ENCODE measurements at regions not wholly inside any gene's neighbourhood (a gene's known extent, or its start where the extent isn't known, plus 50 kb on each side); places are given as distances from the start of the nearest gene placed in this dataset.
"Not testable (repeated sequence)": the region's sequence is repeated elsewhere in the genome, so short reads cannot be mapped to it uniquely, and the experiment has no call there.

DNA sequence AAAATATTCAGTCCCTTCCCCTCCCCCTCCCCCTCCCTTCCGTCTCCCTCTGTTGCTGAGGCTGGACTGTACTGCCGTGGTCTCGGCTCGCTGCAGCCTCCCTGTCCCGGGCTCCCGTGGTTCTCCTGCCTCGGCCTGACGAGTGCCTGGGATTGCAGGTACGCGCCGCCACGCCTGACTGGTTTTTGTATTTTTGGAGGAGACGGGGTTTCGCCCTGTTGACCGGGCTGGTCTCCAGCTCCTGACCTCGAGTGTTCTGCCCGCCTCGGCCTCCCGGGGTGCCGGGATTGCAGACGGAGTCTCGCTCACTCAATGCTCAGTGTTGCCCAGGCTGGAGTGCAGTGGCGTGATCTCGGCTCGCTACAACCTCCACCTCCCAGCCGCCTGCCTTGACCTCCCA, 135.5 kb upstream of the PROKR2 start:
- not testable (repeated sequence) for DNase-seq

DNA sequence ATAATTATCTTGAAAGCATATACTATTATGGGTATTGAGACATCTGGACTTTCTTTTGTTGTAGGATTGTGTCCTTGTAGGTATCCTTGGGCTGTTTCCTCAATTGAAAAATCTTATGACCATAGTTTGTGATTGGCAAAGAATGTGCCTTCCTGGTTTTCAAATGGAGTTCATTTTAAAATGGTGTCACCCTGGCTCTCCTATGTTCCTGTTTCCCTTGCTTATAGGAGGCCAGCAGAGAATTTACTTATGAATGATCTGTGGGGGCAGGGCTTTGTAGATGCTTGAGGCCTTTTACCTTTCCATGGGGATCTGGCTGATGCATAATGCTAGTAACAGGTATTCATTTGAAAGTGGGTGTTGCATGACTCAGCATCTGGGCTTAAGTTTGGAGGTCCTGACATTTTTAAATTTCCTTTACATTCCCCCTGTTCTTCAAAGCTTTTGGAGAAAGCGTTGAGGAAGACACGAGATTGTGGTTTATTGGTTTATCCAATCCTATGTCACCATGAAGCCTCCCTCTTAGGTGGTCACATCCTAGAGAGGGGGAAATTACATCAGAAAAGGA, 135.0 kb upstream of the PROKR2 start:
- no peak for DNase-seq

GRCh38 chr20:5448449-5449118, 131.8 kb upstream of the PROKR2 start:
- peak; percentile 30 for DNase-seq

DNA sequence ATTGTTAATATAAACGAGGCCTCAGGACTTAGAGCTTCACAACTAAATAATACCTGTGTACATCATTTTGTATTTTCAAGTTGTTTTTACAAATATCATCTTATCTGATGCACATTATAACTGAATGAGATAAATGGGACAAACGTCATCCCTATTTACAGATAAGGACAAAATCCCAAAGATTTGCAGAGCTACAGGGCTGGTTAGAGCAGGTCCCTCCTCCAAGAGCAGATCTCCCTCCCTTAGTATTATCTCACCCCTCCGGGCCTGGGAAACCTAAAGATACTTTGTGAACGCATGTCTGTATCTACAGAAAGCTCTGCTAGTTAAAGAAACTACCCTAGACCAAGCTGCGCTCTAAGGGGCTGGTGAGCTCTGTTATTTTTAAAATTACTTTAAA, 130.4 kb upstream of the PROKR2 start:
- no peak for DNase-seq

DNA sequence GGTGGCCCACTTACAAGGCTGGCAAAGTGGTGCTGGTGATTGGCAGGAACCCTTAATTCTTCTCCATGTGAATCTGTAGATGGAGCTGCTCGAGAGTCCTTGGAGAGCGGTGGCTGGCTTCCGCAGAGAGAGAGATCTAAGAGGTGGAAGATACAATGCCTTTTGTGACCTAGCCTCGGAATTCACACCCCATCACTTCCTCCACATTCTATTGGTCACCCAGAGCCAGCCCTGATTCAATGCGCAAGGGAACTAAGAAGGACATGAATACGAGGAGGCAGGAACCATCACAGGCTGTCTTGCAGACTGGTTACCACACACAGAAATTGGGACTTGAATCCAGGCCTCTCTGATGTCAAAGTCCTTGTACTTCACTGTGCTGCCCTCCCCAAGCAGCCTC, 128.9 kb upstream of the PROKR2 start:
- DNase-seq = no peak

DNA sequence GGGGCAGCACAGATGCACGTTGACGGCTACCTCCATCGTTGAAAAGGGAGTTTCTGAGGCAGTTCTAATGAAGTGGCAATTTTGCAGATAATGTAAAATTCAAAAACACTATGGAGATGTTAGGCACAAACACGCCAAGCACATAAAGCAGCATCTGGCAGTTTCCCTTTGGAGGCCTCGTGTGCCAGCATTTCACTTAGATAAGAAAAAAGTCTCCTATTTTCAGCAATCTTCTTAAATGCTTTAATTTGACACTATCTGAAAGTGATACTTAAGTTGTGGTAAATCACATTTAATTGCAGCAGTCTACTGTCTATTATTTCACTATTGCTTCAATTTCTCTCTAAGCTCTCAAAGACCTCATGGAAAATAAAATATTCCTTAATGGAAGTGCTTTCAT, 125.3 kb upstream of the PROKR2 start:
- DNase-seq = no peak

DNA sequence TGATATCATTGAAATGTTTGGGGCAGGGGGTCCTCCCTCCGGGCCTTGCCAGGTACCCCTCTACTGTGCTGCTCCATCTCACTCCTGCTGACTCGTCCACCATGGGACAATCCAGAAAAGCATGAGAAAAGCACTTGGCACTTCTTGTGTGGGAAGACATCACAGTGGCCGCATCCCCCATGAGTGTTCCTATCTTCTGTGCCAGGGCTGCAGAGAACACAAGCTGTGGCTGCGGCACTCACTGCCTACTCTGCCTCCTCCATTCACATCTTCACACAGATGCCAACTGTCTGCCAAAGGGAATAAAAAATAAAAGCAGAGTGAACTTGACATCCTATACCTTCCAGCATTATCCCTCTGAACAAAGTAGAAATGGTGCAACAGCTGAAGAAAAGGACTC, 117.4 kb upstream of the PROKR2 start:
- no peak for DNase-seq

- DNase-seq = no peak
Measured at GRCh38 chr20:5433352-5433751, 116.6 kb upstream of the PROKR2 start.

DNA sequence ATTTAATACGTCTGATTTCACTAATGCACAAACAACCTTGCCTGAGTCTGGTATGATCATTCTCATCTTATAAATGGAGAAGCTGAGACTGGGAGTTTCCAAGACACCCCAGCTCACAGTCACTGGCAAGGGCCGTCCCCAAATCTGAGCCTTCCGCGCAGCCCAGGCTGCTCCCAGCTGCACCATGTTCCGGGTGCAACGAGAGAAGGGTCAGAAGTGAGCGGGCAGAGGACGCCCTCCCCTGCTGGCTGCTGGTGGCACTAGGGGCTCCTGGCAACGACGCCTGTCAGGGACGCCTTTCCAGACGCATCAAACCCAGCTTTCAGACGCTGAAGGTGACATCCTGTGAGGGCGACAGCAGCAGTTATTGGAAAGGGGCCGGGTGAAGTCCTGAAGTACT, 115.3 kb upstream of the PROKR2 start:
- no peak for DNase-seq

DNA sequence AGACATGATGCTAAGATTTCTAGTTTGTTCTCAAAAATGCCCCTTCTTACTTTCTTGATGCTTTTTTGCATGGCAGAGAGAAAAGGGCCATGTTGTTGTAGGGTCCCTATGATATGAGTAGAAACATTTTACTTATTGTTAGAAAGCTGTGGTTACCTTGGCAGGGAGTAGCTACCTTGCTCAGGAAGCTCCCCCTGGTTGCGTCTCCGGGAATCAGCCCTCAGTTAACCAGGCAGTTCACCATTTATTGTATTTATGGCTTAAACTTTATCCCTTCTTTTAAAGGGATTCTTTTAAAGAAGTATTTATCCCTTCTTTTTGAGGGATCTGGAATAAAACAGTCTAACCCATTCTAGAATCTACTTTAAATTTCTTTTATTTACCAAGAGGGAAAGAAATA, 113.9 kb upstream of the PROKR2 start:
- no peak for DNase-seq

DNA sequence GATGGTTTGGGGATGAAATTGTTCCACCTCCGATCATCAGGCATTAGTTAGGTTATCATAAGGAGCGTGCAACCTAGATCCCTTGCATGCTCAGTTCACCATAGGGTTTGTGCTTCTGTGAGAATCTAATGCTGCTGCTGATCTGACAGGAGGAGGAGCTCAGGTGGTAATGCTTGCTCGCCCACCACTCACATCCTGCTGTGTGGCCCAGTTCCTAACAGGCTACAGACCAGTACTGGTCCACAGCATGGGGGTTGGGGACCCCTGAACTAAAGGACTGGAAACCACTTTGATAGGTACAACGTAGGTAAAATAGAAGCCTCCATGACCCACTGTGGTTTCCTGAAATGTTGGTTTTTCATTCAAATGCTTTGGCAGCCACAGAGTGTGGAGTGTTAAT, 109.3 kb upstream of the PROKR2 start:
- no peak for DNase-seq

DNA sequence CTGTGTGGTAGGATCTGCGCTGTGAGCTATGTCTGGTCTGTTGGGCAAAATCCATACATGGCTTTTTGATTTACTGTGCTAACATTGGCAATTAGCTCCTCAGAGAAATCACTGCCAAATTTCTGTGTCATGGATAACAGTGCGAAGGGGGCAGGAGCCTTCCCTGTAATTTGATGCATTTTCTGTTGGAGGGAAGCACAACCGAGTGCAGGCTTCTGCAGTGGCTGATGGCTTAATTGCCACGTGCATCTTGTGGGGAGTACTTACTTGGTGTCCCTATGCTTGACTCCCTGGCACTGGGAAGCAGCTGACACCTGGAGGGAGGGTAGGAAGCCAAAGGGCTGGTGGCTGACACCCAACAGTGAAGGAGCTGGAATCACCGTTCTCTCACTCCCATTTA, 99.3 kb upstream of the PROKR2 start:
- peak; percentile 1 for DNase-seq

GRCh38 chr20:5413394-5413793, 96.6 kb upstream of the PROKR2 start:
- DNase-seq = no peak

DNA sequence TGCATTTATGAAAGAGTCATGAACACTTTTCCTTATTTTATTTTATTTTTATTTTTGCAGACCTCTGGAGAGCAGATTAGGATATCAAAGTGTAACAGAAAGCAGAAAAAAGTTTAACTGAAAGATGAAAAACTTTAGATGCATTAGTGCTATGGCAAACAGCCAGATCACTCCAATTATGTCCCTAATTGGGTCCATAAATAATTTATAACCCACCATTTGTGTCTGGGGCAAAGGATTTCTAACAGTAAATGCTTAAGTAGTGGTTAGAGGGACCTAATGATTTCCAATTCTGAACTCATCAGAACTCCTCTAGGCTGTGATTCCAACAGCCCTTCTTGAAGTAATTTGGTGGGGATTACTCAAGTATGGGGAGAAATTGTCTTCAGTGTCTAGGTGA, 93.7 kb upstream of the PROKR2 start:
- DNase-seq = no peak

DNA sequence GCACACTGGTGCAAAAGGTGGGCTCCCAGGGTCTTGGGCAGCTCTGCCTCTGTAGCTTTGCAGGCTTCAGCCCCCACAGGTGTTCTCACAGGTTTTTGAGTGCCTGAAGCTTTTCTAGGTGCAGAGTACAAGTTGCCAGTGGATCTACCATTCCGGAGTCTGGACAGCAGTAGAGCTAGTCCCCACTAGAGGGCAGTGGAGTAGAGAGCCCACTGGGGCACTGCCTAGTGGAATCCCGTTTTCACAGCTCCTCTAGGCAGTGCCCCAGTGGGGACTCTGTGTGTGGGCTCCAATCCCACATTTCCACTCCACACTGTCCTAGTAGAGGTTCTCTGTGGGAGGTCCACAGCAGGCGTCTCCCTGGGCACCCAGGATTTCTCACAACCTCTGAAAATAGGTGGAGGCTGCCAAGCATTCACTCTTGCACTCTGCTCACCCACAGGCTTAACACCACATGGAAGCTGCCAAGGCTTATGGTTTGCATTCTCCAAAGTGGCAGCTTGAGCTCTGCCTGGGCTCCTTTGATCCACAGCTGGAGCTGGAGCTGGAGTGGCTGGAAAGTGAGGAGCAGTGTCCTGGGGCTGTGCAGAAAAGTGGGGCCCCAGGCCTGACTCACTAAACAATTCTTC, 86.3 kb upstream of the PROKR2 start:
- peak; percentile 3 for DNase-seq

DNA sequence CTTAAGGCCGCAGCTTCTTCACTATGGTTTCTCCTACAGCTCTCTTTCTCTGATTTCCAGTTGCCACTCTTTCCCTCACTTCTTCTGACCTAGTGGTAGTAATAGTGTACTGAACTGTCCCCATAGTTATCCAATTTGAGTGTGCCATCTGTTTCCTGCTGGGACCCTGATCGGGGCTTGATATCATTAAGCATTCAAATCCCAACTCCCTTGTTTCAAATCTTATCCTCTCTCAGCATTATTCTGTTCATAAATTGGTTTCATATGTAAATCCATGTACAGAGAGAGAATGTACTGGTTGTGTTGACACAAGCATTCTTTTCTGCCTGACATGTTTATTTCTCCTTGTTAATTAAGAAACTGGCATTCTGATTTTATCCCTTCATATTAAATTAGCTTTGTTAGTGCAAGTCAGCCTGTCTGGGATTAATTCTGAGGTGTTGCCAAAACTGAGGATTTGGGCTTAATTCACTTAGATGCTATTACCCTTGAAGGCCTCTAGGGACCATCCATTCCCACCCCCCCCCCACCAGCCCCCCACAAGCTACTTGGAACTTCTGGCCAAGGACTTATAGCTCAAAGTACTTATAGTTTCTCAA, 84.6 kb upstream of the PROKR2 start:
- DNase-seq = no peak

- peak; percentile 17 for DNase-seq
Measured at GRCh38 chr20:5400164-5400762, 83.5 kb upstream of the PROKR2 start.

DNA sequence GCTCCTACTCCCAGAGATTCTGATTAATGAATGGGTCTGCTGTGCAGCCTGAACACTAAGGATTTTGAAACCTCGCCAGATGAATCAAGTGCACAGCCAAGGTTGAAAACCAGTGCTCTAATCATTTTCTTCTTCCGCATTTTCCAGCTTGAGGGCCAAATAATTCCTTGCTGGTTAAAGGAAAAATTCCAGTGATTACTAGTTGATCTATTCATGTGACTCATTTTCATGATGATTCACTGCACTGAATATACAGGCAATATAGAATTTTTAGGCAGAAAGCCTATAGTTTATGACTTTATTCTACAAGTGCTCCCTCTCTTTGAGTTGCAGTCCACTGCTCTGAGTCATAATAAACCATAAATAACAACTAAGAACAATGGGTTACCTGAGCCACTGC, 80.6 kb upstream of the PROKR2 start:
- DNase-seq = peak; percentile 19

- DNase-seq = no peak
Measured at GRCh38 chr20:5395932-5396727, 79.4 kb upstream of the PROKR2 start.

- DNase-seq = no peak
Measured at GRCh38 chr20:5393218-5393870, 76.6 kb upstream of the PROKR2 start.

GRCh38 chr20:5390720-5391119, 74.0 kb upstream of the PROKR2 start:
- no peak for DNase-seq

DNA sequence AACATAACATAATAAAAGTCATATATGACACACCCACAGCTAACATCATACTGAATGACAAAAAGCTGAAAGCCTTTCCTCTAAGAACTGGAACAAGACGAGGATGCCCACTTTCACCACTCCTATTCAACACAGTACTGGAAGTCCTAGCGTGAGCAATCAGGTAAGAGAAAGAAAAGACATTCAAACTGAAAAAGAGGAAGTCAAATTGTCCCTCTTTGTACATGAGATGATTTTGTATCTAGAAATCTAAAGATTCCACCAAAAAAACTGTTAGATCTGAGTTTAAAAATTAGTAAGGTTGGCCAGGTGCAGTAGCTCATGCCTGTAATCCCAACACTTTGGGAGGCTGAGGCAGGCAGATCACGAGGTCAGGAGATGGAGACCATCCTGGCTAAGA, 70.1 kb upstream of the PROKR2 start:
- DNase-seq = not testable (repeated sequence)

Measured in fibroblast of skin of right biceps (primary cell).